A673 (cell line): ENCODE measurements at regions not wholly inside any gene's neighbourhood (a gene's known extent, or its start where the extent isn't known, plus 50 kb on each side); places are given as distances from the start of the nearest gene placed in this dataset.

Experiments
- CTCF ChIP-seq: fragments of 300-800, 200-600 bp; sonication (generic); conservative IDR thresholded peaks from 2 replicates; pipeline ENCODE4 v1.5.1; 2017; ENCODE audit warnings: low read depth, mild to moderate bottlenecking, antibody characterized with exemption, low read length, moderate library complexity, mixed read lengths
- EZH2 ChIP-seq: fragments of 200-600 bp; sonication (generic); IDR thresholded peaks from 2 replicates; pipeline ENCODE4 v1.6.1; 2017; ENCODE audit warnings: borderline replicate concordance, low read depth, mild to moderate bottlenecking, mixed read lengths, antibody characterized with exemption, low read length; ENCODE audit not compliant: poor library complexity, severe bottlenecking

GRCh38 chr1:195328681-195329080 lies 1279.6 kb downstream of the KCNT2 start:
- TF ChIP-seq EZH2 (no peak), CTCF (no peak)
